ENCODE measurements at regions not wholly inside any gene's neighbourhood (a gene's known extent, or its start where the extent isn't known, plus 50 kb on each side); places are given as distances from the start of the nearest gene placed in this dataset.

GRCh38 chr2:237253046-237253702 lies 160.8 kb downstream of the COL6A3 start:
- TF ChIP-seq CTCF (IDR thresholded peaks at IDR 0.05; ENCODE audit: extremely low read depth, insufficient read depth, missing control alignments) = no peak
- no peak for DNase-seq (ENCODE audit: low spot score)
- in situ Hi-C loops (cut with MboI; ENCODE audit: low pct_unique_long_range_greater_than_20kb, low sequenced_read_pairs, unreplicated experiment) = no loop called here

- no peak for TF ChIP-seq CTCF (IDR thresholded peaks at IDR 0.05; ENCODE audit: extremely low read depth, insufficient read depth, missing control alignments)
- DNase-seq (ENCODE audit: low spot score) = no peak
- in situ Hi-C loops (cut with MboI; ENCODE audit: low pct_unique_long_range_greater_than_20kb, low sequenced_read_pairs, unreplicated experiment) = no loop called here
Measured at GRCh38 chr2:237254369-237254861, 159.5 kb downstream of the COL6A3 start.

- no peak for DNase-seq (ENCODE audit: low spot score)
- TF ChIP-seq CTCF (IDR thresholded peaks at IDR 0.05; ENCODE audit: extremely low read depth, insufficient read depth, missing control alignments) = no peak
- in situ Hi-C loops (cut with MboI; ENCODE audit: low pct_unique_long_range_greater_than_20kb, low sequenced_read_pairs, unreplicated experiment) = no loop called here
Measured at GRCh38 chr2:237254911-237255578, 158.9 kb downstream of the COL6A3 start.

GRCh38 chr2:237256887-237257286 lies 157.1 kb downstream of the COL6A3 start:
- in situ Hi-C loops (cut with MboI; ENCODE audit: low pct_unique_long_range_greater_than_20kb, low sequenced_read_pairs, unreplicated experiment) = no loop called here
- DNase-seq (ENCODE audit: low spot score) = no peak
- no peak for TF ChIP-seq CTCF (IDR thresholded peaks at IDR 0.05; ENCODE audit: extremely low read depth, insufficient read depth, missing control alignments)

DNA sequence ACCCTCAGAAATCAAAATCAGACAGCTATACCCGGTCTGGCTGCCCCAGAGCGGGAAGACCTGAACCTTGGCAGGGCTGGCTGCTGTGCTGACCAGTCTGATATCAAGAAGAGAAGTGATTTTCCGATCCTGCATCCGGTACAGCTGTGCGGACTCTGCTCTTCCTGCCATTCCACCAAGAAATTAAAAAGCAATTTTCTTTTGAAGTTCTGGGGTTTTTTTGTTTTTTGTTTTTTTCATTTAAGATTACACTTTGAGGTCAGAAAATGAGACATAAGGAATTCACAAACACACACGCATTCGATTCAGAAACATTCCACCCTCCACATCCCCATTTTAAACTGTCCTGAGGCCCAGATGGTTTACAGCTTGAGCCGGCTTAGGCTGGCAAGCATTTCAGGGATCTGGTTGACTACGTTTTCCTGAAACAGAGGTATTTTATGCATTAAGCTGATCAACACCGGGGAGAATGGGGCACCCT lies 156.5 kb downstream of the COL6A3 start:
- no peak for DNase-seq (ENCODE audit: low spot score)
- no peak for TF ChIP-seq CTCF (IDR thresholded peaks at IDR 0.05; ENCODE audit: extremely low read depth, insufficient read depth, missing control alignments)
- in situ Hi-C loops (cut with MboI; ENCODE audit: low pct_unique_long_range_greater_than_20kb, low sequenced_read_pairs, unreplicated experiment) = no loop called here

DNA sequence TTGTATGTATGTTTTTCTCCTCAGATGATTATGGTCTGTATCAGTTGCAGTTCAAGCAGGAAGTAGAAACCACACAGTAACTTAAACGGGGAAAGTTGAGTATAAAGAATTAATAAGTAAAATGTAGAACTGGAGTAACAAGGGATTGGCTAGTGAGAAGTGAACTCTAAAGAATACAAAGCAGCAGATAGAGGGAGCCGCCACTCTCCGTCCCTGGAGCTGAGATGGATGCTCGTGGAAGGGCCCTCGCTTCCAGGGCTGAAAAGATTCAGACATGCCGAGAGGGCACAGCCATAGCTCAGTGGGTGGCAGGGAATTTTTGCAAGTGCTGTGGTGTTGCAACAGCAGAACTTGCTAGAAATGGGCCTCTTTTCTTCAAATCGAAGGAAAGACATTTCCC lies 155.8 kb downstream of the COL6A3 start:
- DNase-seq (ENCODE audit: low spot score) = no peak
- in situ Hi-C loops (cut with MboI; ENCODE audit: low pct_unique_long_range_greater_than_20kb, low sequenced_read_pairs, unreplicated experiment) = no loop called here
- no peak for TF ChIP-seq CTCF (IDR thresholded peaks at IDR 0.05; ENCODE audit: extremely low read depth, insufficient read depth, missing control alignments)

All from GM13977 (cell line).